ENCODE measurements at regions not wholly inside any gene's neighbourhood (a gene's known extent, or its start where the extent isn't known, plus 50 kb on each side); places are given as distances from the start of the nearest gene placed in this dataset.

- no peak for TF ChIP-seq EZH2 (IDR thresholded peaks at IDR 0.05)
- no peak for TF ChIP-seq POLR2AphosphoS5 (IDR thresholded peaks at IDR 0.05; ENCODE audit: borderline replicate concordance, low read depth, low read length)
Observed at GRCh38 chr16:62335356-62335755, 299.1 kb upstream of the CDH8 start.

All from SK-N-MC (cell line).